ENCODE measurements at regions not wholly inside any gene's neighbourhood (a gene's known extent, or its start where the extent isn't known, plus 50 kb on each side); places are given as distances from the start of the nearest gene placed in this dataset.

DNA sequence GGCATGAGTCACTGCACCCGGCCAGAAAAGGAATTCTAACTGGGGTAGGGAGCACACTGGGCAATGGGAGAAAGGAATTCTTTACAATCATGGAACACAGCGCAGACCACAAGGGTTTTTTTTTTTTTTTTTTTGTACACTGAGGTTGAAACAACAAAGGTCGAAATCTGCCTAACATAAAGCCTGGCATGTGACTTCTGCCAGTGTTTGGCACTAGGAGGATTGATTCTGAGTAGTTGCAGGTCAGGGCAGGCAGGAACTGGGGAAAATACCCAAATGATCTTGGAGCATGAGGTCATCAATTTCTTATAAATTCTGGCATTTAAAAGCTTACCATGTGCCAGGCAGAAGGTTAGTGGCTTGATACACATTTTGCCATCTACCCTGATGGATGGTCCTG lies 202.0 kb upstream of the SNX19 start:
- TF ChIP-seq CTCF (IDR thresholded peaks at IDR 0.05; ENCODE audit: poor library complexity) = no peak
- no peak for TF ChIP-seq EZH2 (IDR thresholded peaks at IDR 0.05; ENCODE audit: borderline replicate concordance)
- TF ChIP-seq EZH2phosphoT487 (IDR thresholded peaks at IDR 0.05; ENCODE audit: low read depth, severe bottlenecking, unreplicated experiment) = no peak

All from hepatocyte (in vitro differentiated cells).